ACC112 (cell line): ENCODE measurements at regions not wholly inside any gene's neighbourhood (a gene's known extent, or its start where the extent isn't known, plus 50 kb on each side); places are given as distances from the start of the nearest gene placed in this dataset.

ENCODE experiments used
- H2AFZ ChIP-seq: fragments of 200-600 bp; sonication (generic); one replicate; pipeline ENCODE4 v1.6.0; 2017; ENCODE audit warnings: antibody characterized with exemption, low read length; ENCODE audit not compliant: unreplicated experiment
- H3K27ac ChIP-seq: fragments of 200-600 bp; sonication (generic); 2 replicates; pipeline ENCODE4 v1.5.1; 2014; ENCODE audit warnings: low read depth, mild to moderate bottlenecking, antibody characterized with exemption, low read length, moderate library complexity
- H3K27me3 ChIP-seq: fragments of 200-600 bp; sonication (generic); 2 replicates; pipeline ENCODE4 v1.6.1; 2014; ENCODE audit warnings: mild to moderate bottlenecking, antibody characterized with exemption, low read length, moderate library complexity, mixed read lengths; ENCODE audit not compliant: insufficient read depth
- H3K36me3 ChIP-seq: fragments of 200-600 bp; sonication (generic); 2 replicates; pipeline ENCODE4 v1.6.1; 2016; ENCODE audit warnings: mild to moderate bottlenecking, antibody characterized with exemption, low read length, moderate library complexity, mixed read lengths; ENCODE audit not compliant: insufficient read depth
- H3K4me1 ChIP-seq: fragments of 200-600 bp; sonication (generic); one replicate; pipeline ENCODE4 v1.6.1; 2016; ENCODE audit warnings: low read length, mixed read lengths; ENCODE audit not compliant: insufficient read depth, unreplicated experiment, control insufficient read depth
- H3K4me3 ChIP-seq: fragments of 200-600 bp; sonication (generic); 2 replicates; pipeline ENCODE4 v1.5.1; 2014; ENCODE audit warnings: mild to moderate bottlenecking, low read depth, low read length
- H3K79me2 ChIP-seq: fragments of 200-600 bp; sonication (generic); one replicate; pipeline ENCODE4 v1.6.0; 2016; ENCODE audit warnings: low read length; ENCODE audit not compliant: control insufficient read depth, unreplicated experiment, insufficient read depth

- Histone ChIP-seq H3K36me3 (no peaks in the 10 kb centered on the region), H3K4me1 (peaks cover 11% of the 10 kb centered on the region), H3K27me3 (no peaks in the 10 kb centered on the region), H3K4me3 (no peak overlapping the region), H3K27ac (no peak overlapping the region), H2AFZ (no peak overlapping the region), H3K79me2 (no peaks in the 10 kb centered on the region)
Measured at GRCh38 chr13:50596776-50597203, 246.7 kb downstream of the DLEU7 start.

DNA sequence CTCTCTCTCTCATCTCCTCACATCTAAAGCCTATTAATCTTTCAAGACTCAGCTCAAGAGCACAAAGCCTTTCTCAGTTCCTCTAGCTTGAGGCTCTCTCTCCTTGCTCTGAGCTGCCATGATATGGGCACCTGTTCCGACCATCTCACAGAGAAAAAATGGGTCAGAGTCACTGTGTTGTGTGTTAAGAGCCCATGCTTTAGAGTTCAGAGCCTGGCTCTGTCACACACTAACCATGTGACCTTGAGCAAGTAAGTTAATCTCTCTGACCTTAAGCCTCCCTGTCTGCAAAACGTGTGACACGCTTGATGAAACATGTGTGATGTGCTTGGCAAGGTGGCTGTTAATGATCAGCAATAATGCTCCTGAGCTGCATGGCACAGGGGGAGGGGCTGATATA lies 245.2 kb downstream of the DLEU7 start:
- no peaks in the 10 kb centered on the region for H3K79me2 ChIP-seq
- no peak overlapping the region for H3K27ac ChIP-seq
- no peaks in the 10 kb centered on the region for H3K27me3 ChIP-seq
- H3K36me3 ChIP-seq: no peaks in the 10 kb centered on the region
- H2AFZ ChIP-seq: no peak overlapping the region
- no peak overlapping the region for H3K4me3 ChIP-seq
- peaks cover 2% of the 10 kb centered on the region for H3K4me1 ChIP-seq

DNA sequence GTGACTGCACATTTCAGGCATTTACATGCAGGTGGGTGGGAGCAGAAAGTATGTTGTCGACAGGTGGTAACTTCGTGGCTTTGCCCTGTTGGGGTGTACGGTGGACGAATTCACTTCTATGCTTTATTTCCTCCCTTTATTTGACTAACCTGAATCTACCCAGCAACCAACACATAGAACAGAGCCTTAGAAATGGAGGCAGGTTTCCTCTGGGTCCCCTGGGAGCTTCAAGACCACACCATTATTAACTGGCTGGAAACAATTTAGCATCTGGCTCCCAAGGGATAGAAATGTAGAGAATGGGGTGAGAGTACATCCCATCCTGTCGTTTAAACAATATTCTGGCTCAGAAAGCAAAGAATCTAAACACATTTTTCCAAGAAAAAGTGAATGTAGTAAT lies 244.4 kb downstream of the DLEU7 start:
- Histone ChIP-seq H3K4me1 (no peaks in the 10 kb centered on the region), H3K27ac (no peak overlapping the region), H2AFZ (no peak overlapping the region), H3K4me3 (no peak overlapping the region), H3K27me3 (no peaks in the 10 kb centered on the region), H3K36me3 (no peaks in the 10 kb centered on the region), H3K79me2 (no peaks in the 10 kb centered on the region)

DNA sequence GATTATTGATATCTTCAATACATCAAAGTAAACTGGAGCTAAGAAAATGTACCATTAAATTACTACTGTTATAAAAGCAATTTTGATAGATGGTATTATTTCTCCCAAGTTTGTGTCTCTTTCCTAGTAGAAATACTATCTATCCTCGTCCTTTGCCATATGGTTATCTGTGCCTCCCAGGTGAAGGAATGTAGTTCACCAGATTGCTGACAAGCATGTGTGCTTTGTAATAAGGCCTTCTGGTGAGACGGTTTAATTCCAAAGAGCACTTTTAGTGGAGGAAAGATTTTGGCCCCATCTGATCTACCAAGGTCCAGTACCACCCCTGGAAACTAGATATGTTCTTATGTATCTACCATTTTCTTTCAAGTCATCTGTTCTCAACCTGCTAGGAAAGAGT lies 243.6 kb downstream of the DLEU7 start:
- Histone ChIP-seq H3K36me3 (no peaks in the 10 kb centered on the region), H3K4me3 (no peak overlapping the region), H3K27me3 (no peaks in the 10 kb centered on the region), H3K79me2 (no peaks in the 10 kb centered on the region), H2AFZ (no peak overlapping the region), H3K27ac (no peak overlapping the region), H3K4me1 (no peaks in the 10 kb centered on the region)

DNA sequence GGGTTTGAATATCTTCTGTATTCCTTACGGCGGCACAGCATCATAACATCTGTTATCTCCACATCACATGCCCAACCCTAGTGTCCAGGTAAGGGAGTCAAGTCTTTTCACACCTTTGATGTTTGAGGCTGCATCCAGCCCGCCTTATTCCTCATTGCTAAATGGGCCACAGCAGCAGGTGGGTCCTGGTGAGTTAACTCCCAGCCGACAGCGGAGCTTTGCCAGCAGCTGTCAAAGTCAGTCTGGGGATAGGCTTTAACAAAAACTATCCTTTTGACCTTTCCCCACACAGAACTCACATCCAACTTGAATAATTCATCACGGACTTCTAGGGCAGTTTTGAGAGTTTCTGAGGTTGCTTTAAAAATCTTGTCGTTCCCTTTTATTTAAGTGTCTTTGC lies 235.1 kb downstream of the DLEU7 start:
- Histone ChIP-seq H3K27me3 (peaks cover 8% of the 10 kb centered on the region; the same call in 1 of the 2 replicates), H3K79me2 (no peaks in the 10 kb centered on the region), H3K27ac (no peak overlapping the region), H3K4me3 (no peak overlapping the region), H3K4me1 (no peaks in the 10 kb centered on the region), H3K36me3 (no peaks in the 10 kb centered on the region), H2AFZ (no peak overlapping the region)

DNA sequence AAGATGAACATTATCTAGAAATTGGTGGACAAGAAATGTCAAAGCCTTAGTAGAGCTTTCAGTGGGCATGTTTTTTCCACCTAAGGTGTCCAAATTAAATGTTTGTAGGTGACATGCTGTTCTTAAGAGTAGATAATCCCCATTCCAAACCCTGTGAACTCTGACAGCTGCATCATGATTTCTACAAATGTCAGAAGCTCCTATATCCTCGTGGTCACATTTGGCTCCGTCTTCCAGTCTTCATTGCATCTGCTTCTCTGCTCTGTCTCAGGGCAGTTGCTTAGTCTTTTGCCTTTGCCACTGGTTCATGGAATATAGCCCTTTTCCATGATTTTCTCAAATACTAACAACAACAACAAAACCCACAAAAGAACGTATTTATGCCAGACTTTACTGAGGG lies 234.5 kb downstream of the DLEU7 start:
- Histone ChIP-seq H3K79me2 (no peaks in the 10 kb centered on the region), H2AFZ (no peak overlapping the region), H3K36me3 (no peaks in the 10 kb centered on the region), H3K4me1 (no peaks in the 10 kb centered on the region), H3K4me3 (no peak overlapping the region), H3K27me3 (peaks cover 8% of the 10 kb centered on the region; the same call in 1 of the 2 replicates), H3K27ac (no peak overlapping the region)

DNA sequence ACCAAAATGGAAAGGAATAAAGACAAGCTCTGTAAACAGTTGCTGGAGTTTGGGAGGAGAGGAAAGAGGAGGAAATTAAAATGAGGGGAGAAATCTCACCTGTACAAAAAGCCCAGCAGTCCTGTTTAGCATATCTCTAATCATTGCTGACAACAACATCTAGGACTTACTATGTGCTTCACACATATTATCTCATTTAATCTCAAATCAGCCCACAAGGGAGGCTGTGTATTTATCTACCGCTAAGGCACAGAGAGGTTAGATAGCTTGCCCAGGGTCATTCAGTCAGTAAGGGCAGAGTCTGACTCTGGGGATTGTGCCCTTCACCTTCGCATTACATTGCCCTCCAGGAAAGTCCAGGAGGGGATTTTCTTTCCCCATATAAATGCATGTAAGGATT lies 233.3 kb downstream of the DLEU7 start:
- Histone ChIP-seq H3K4me3 (no peak overlapping the region), H3K79me2 (no peaks in the 10 kb centered on the region), H3K36me3 (no peaks in the 10 kb centered on the region), H3K4me1 (no peaks in the 10 kb centered on the region), H2AFZ (no peak overlapping the region), H3K27ac (no peak overlapping the region), H3K27me3 (peaks cover 8% of the 10 kb centered on the region; the same call in 1 of the 2 replicates)

DNA sequence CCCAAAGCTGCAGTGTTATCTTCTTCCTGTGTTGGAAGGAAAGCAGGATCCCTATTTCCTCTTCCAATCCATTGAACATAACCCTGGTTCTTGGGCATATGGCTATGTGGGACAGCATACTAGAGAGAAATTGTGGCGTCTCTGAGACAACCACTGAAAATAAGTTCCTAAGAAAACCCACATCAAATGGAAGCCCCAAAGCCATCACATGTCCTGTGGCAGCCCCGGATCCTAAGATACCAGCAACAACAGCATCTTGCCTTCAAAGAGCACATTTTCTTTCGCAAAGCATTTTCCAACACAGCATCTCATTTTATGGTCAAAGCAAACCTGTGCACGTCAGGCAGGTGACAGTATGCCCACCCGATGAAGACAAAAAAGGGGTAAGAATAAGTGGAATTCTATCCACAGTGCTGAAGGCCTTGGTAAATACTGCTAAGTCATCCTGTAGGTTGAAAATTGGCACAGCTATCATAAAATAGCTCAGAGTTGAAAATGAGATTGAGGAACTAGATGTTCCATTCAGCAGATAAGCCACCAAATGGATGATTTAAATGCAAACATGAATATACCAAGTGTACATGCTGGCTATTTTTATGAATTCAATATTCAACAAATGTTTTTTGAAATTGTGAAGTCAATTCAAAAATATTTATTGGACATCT lies 232.2 kb downstream of the DLEU7 start:
- H3K36me3 ChIP-seq: no peaks in the 10 kb centered on the region
- H2AFZ ChIP-seq: no peak overlapping the region
- H3K4me3 ChIP-seq: no peak overlapping the region
- H3K27me3 ChIP-seq: peaks cover 8% of the 10 kb centered on the region; the same call in 1 of the 2 replicates
- no peaks in the 10 kb centered on the region for H3K4me1 ChIP-seq
- no peaks in the 10 kb centered on the region for H3K79me2 ChIP-seq
- no peak overlapping the region for H3K27ac ChIP-seq

- Histone ChIP-seq H3K79me2 (no peaks in the 10 kb centered on the region), H3K36me3 (no peaks in the 10 kb centered on the region), H3K4me1 (peaks cover 11% of the 10 kb centered on the region), H3K4me3 (no peak overlapping the region), H2AFZ (no peak overlapping the region), H3K27me3 (peaks cover 8% of the 10 kb centered on the region; the same call in 1 of the 2 replicates), H3K27ac (no peak overlapping the region)
Measured at GRCh38 chr13:50612717-50613116, 230.8 kb downstream of the DLEU7 start.

GRCh38 chr13:50613356-50613831 lies 230.1 kb downstream of the DLEU7 start:
- Histone ChIP-seq H3K4me1 (peaks cover 16% of the 10 kb centered on the region), H3K4me3 (no peak overlapping the region), H3K27me3 (peaks cover 8% of the 10 kb centered on the region; the same call in 1 of the 2 replicates), H3K36me3 (no peaks in the 10 kb centered on the region), H3K27ac (no peak overlapping the region), H3K79me2 (no peaks in the 10 kb centered on the region), H2AFZ (no peak overlapping the region)

DNA sequence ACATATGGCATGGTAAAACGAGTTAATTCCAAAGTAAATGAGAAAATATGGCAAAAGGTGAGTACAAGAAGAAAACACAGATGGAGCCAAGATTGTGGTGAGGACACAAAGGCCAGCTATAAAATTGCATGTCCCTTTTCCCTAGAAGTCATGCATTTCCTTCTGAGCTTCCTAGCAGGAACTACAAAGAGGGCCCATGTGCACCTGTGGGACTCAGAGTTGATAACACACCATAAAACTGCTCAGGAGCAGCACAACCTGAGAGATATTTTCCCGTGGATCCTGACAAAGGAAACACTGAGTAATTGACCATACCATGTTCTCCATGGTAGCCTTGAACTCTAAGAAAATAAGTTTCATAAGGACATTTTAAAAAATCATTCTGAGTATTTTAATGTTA lies 228.3 kb downstream of the DLEU7 start:
- no peak overlapping the region for H3K4me3 ChIP-seq
- H3K4me1 ChIP-seq: peaks cover 16% of the 10 kb centered on the region
- H3K79me2 ChIP-seq: no peaks in the 10 kb centered on the region
- no peak overlapping the region for H3K27ac ChIP-seq
- no peaks in the 10 kb centered on the region for H3K36me3 ChIP-seq
- H2AFZ ChIP-seq: no peak overlapping the region
- H3K27me3 ChIP-seq: no peaks in the 10 kb centered on the region
